ENCODE measurements at regions not wholly inside any gene's neighbourhood (a gene's known extent, or its start where the extent isn't known, plus 50 kb on each side); places are given as distances from the start of the nearest gene placed in this dataset.

GRCh38 chr1:170318736-170319135, 173.0 kb downstream of the NTMT2 start:
- no peak for DNase-seq

GRCh38 chr1:170321113-170321512, 175.4 kb downstream of the NTMT2 start:
- DNase-seq = no peak

GRCh38 chr1:170326186-170326585, 180.4 kb downstream of the NTMT2 start:
- DNase-seq = no peak

- DNase-seq = no peak
Measured at GRCh38 chr1:170332801-170333200, 187.0 kb downstream of the NTMT2 start.

- DNase-seq = no peak
Measured at GRCh38 chr1:170337413-170337994, 191.7 kb downstream of the NTMT2 start.

- DNase-seq = no peak
Measured at GRCh38 chr1:170339534-170339933, 192.4 kb upstream of the GORAB start.

GRCh38 chr1:170340308-170340707, 191.7 kb upstream of the GORAB start:
- DNase-seq = no peak

GRCh38 chr1:170351366-170351946, 180.5 kb upstream of the GORAB start:
- DNase-seq = no peak

GRCh38 chr1:170354246-170354645, 177.7 kb upstream of the GORAB start:
- no peak for DNase-seq

GRCh38 chr1:170354690-170355089, 177.3 kb upstream of the GORAB start:
- DNase-seq = no peak

- no peak for DNase-seq
Measured at GRCh38 chr1:170355267-170355801, 176.6 kb upstream of the GORAB start.

- DNase-seq = no peak
Measured at GRCh38 chr1:170356585-170356984, 175.4 kb upstream of the GORAB start.

GRCh38 chr1:170357750-170358149, 174.2 kb upstream of the GORAB start:
- DNase-seq = no peak

GRCh38 chr1:170360601-170361000, 171.4 kb upstream of the GORAB start:
- no peak for DNase-seq

- DNase-seq = no peak
Measured at GRCh38 chr1:170365331-170365730, 166.6 kb upstream of the GORAB start.

- DNase-seq = no peak
Measured at GRCh38 chr1:170366980-170367379, 165.0 kb upstream of the GORAB start.

- DNase-seq = no peak
Measured at GRCh38 chr1:170367615-170368014, 164.4 kb upstream of the GORAB start.

GRCh38 chr1:170369000-170369399, 163.0 kb upstream of the GORAB start:
- no peak for DNase-seq

GRCh38 chr1:170369417-170369816, 162.5 kb upstream of the GORAB start:
- no peak for DNase-seq

- no peak for DNase-seq
Measured at GRCh38 chr1:170370087-170370486, 161.9 kb upstream of the GORAB start.

- no peak for DNase-seq
Measured at GRCh38 chr1:170375082-170375723, 156.8 kb upstream of the GORAB start.

- DNase-seq = no peak
Measured at GRCh38 chr1:170376801-170377385, 155.1 kb upstream of the GORAB start.

GRCh38 chr1:170377440-170377839, 154.5 kb upstream of the GORAB start:
- no peak for DNase-seq

Data from activated CD8-positive, alpha-beta memory T cell treated with anti-CD3 and anti-CD28 coated beads, Interleukin-2, amount 50 U/mL, for 48 hours (primary cell).